Adipose tissue (tissue), 3 donors: ENCODE measurements at regions not wholly inside any gene's neighbourhood (a gene's known extent, or its start where the extent isn't known, plus 50 kb on each side); places are given as distances from the start of the nearest gene placed in this dataset.

Source experiments
- H3K27ac ChIP-seq: one replicate; pipeline ENCODE4 v1.5.1; 2013; ENCODE audit warnings: low read depth, low read length
- WGBS, 3 donors: extraction: QIAGEN DNeasy Blood & Tissue Kit; methylation state at CpG; one replicate each; pipeline ENCODE4 v1.1.7; 2013; 5-methylcytosine and 5-hydroxymethylcytosine counted together
- donor health status: healthy with polysubstance abuse.
- donor health status: Bipolar disorder and iron deficiency.
- donor health status: healthy.

DNA sequence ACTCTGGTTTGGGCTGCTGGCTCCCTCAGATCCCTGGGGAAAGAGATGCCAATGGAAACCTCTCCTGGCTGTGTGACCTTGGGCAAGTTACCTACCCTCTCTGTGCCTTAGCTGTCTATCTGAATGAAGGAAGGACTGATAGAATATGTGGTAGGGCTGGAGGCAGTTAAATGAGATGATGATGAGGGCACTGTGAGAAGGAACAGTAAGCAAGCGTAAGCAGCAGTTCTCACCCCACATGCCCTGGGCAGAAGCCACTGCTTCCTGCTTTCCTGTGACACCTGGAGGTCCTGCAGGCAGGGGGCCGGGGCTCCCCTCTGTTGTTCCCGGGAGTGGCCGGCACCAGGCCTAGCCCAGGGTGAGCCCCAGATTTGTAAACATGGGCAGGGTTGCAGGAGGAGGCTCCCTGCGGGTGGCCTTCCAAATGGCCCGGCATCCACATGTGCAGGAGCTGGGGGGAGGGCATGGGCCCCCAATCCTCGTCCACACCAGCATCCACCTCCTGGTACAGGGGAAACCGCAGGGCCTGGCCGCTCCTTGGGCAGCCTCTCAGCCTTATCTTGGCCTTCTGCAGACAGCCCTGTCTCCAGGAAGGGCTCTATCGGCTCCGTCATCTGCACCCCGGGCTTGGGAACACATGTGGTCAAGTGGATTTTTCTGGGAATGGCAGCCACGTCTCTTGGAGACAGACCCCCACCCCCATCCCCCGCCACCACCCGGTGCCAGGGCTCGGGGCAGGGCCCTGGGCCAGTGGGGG is 235.6 kb upstream of the GSE1 start:
- WGBS, 3 donors: 38 to 69% (median 38%) methylated on average over 16 of the region's 16 CpGs
- H3K27ac ChIP-seq: no peak overlapping the region

DNA sequence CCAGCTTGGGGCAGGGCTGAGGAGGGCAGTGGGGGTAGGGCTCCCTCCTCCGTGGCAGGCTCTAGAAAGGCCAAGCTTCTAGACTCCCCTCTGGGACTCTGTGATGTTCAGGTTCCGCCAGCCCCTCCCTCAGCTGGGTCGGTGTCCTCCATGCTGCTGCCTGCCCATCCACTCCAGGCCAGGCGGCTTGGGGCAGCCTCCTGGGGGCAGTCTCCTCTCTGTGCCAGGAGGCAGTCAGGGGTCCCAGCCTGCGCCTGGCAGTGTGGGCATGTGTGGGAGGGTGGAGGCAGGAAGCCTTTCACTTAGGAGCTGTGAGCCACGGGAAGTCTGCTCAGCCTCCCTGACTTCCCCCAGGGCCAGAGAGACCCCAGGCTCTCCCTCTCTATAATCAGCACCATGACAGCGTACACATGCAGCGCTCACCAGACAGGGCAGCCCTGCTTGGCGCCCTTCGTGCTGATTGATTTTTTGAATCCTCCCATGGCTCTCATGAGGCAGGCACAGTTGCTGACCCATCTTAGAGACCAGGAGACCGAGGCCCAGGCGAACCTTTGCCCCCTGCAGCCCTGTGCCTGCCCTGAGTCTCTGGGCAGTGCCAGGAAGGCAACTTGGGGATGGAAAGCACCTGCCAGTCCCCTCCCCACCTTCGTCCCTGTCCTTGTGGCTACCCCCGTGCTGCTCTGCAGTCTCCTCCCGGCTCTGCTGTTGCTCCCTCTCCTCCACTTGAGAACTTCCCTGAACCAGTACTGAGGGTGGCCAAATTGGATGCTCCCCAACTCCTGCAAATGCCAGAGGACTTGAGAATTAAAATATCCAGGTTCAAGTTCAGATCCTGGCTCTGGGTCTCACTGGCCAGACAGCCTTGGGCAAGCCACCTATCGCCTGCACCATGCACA is 234.7 kb upstream of the GSE1 start:
- 65 to 83% (median 74%) methylated on average over 16 of the region's 16 CpGs for WGBS, 3 donors
- H3K27ac ChIP-seq: no peak overlapping the region

DNA sequence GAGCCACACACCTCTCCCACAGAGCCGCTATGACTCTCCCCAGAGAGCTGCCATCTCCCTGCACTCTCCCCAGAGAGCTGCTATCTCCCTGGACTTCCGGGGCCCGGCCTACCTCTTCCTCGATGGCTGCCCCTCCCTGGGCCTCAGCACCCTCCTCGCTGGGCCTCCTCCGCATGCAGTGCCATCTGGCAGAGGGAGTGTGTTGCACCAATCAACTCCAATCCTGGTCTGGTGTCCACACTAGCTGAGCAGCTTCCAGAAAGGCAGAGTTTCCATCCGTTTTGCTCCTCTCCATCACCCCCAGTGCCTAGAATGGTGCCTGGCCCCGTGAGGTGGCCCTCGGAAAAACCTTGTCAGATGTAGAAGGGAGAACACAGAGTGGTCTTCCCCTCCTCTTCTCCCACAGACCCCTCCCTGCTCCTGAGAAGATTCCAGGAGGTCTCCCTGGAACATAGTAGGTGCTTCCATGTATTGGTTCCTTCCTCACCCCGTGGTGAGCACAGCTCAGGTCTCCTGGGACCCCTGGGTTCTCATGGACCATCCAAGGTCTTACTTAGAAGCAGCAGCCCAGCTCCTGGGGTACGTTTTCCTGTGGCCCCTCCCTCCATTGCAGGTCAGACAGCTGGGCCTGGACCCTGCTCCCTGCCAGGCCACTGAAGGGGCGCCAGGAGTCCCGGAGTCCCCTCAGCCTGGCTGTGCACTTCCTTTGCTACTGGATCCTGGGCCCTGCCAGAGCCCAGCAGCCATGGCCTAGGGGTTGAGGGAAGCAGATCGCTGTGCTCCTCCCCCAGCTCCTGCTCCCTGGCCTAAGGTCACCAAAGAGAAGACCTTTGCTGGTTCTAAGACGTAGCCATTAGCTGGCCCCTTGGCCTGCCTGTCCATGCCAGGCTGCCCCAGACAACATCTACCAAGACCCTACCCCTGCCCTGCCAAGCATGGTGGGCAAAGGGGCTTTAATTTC is 233.8 kb upstream of the GSE1 start:
- WGBS, 3 donors: 73 to 87% (median 74%) methylated on average over 15 of the region's 15 CpGs

DNA sequence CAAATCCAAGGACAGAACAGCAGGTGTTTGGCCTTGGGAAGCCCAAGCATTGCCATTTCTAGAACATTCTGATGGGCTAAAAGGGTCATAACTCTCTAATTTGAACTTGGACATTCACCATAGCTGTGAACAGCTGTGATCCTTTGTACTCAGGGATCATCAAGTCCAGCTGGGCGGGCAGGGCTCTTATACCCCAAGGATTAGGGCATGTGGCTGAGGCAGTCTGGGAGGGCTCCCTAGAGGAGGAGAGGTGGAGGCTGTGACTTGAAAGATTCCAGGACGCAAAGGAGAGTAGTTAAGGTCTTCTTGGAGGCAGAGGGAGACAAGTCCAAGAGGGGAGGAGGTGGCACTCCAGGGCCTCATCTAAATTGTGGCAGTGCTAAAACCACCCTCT is 233.1 kb upstream of the GSE1 start:
- WGBS, 3 donors: 47 to 63% (median 61%) methylated on average over 2 of the region's 2 CpGs
- H3K27ac ChIP-seq: no peak overlapping the region

More for the DNA sequence above, 233.8 kb upstream of the GSE1 start:
- H3K27ac ChIP-seq: no peak overlapping the region

DNA sequence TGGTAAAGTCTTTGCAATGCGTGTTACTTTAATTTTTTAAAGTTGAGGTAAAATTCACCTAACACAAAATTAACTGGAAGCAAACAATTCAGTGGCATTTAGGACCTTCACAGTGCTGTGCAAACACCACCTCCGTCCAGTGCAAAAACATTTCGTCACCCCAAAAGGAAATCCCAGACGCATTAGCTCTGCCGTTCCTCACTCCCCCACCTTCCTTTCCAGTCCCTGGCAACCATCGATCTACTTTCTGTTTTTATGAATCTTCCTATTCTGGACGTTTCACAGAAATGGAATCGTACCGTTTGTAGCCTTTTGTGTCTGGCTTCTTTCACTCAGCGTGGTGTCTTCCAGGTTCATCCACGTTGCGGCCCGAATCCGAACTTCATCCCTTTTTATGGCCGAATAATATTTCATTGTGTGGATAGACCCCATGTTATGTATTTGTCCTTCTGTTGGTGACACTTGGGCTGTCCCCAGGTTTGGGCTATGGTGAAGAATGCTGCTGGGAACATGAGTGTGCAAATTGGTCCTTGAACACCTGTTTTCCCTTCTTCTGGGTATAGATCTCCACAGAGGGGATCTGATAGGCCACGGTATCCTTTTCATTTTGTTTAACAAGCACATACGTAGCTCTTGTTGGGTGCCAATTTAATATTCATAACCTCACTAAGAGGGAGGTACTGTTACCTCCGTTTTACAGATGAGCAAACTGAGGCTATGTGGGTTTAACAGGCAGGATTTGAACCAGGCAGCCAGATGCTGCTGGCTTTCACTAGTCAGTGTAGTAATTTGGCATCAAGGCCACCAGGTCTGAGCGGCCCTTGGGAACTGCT is 232.0 kb upstream of the GSE1 start:
- no peak overlapping the region for H3K27ac ChIP-seq
- WGBS, 3 donors: 67 to 77% (median 70%) methylated on average over 19 of the region's 19 CpGs

DNA sequence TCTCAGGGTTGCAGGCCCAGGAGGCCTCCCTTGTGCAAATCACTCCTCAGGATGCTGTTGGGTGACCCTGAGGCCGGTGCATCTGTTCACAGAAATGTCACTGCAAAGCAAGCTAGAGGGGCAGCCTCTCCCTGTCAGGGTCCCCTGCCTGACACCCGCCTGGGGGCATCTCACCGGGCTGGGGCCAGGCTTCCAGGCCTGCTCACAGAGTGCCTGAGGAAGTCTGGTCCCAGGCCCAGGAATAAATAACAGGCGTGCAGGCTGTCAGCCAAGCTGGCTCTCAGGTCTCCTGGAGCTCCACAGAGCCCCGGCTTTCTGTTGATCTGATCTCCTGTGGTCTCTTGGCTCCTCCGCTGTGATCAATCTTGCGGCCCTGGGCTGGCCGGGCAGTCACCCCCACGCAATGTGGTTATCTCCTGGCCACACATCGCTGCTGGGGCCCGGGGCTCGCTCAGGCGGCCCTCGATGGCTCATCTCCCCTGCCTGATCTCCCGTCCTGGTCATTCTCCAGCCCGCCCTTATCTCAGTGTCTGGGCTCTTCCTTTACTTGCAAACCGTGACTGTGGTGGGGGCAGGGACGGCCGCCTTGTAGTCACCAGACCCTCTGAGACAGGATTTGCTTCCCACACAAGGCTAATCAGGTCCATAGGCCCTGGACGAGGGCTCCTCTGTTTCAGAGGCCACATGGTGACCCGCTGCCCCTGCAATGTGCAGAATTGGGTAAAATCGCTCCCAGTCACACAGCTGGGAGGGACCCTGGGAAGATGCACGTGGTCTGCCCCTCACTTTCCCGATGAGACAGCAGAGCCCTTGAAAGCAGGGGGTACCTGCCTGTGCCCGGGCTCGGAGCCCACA is 231.2 kb upstream of the GSE1 start:
- no peak overlapping the region for H3K27ac ChIP-seq
- 37 to 69% (median 37%) methylated on average over 25 to 26 of the region's 26 CpGs for WGBS, 3 donors

DNA sequence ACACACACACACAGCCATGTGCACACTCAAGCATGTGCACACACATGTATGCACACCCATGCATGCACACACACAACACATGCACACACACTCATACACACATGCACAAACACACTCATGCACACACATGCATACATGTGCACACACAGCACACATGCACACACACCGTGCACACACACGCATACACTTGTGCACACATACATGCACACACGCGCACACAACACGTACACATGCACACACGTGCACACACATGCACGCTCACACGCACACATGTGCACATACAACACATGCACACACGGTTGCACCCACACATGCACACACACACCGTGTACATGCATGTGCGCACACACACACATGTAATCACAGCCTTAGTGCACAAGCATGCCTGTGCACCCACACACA is 230.4 kb upstream of the GSE1 start:
- H3K27ac ChIP-seq: no peak overlapping the region

DNA sequence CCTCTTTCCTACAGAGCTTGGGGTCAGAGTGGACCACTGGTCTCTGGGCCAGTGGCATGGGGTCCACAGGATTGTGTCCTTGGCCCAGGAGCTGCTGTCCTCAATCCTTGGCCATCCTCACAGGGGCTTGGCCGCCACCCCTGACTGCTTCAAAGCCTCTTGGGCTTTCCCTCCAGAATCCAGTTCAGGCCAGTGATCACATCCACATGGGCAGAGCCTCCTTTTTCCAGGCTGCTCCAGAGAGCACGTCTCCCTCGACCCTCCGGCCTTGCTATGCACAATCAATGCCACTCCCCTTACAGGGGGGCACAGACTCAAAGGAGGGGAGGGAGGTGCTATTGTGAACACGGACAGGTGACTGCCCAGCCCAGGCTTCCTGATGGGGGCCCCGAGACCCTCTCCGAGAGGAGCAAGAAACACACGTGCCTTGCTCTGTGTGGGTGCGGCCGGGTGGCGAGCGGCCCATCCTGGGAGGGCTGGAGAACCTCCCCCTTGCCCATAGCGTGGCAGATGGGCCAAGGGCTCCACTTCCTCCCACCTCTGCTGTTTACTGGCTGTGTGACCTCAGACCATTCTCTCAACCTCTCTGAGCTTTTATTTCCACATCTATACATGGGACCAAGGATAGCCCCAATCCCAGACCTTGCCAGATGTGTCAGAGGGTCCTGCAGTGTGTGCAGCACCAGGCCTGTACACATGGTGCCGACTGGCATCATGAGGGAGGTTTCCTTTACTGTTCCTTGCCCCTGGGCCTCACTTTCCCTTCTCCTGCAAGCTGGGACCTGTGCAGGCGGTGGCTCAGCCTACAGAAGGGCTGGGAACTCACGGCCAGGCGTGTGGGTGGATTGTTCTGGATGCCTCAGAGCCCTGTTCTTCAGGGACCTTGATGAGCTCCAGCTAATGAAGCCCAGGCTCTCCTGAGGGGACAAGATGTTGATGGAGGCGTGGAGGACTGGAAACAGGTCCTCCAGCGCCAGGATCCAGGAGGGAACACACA is 229.0 kb upstream of the GSE1 start:
- 73 to 92% (median 83%) methylated on average over 19 of the region's 19 CpGs for WGBS, 3 donors

More for the DNA sequence above, 230.4 kb upstream of the GSE1 start:
- 96 to 97% (median 96%) methylated on average over 11 of the region's 11 CpGs for WGBS, 3 donors

DNA sequence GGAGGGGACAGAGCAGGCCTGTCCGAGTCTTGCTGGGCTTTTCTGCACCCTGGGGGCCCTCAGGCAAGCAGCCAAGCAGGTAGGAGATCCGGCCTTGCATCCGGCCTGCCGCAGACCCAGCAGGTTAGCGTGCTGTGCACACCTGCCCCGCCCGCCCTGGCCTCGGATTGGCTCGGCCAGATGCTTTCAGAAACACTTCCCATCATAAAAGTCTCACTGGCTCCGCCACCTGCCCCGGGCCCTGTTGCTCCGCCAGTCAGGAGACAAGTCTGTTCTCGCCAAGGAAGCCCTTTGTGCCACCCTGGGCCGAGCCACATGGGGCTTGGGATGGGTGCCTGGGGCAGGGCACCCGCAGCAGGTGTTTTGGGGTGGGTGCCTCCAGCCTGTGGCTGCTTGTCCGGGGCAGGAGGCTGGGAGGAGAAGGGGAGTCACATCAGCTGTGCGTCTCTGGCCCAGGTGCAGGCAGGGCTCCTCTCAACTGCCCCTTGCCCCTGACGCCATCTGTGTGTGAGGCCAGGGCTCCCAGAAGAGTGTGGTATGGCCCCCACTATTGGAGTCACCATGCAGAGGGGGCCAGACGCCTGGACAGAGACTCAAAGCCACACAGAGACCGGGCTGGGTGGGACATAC is 228.2 kb upstream of the GSE1 start:
- WGBS, 3 donors: 69 to 80% (median 76%) methylated on average over 20 of the region's 20 CpGs

More for the DNA sequence above, 229.0 kb upstream of the GSE1 start:
- no peak overlapping the region for H3K27ac ChIP-seq

DNA sequence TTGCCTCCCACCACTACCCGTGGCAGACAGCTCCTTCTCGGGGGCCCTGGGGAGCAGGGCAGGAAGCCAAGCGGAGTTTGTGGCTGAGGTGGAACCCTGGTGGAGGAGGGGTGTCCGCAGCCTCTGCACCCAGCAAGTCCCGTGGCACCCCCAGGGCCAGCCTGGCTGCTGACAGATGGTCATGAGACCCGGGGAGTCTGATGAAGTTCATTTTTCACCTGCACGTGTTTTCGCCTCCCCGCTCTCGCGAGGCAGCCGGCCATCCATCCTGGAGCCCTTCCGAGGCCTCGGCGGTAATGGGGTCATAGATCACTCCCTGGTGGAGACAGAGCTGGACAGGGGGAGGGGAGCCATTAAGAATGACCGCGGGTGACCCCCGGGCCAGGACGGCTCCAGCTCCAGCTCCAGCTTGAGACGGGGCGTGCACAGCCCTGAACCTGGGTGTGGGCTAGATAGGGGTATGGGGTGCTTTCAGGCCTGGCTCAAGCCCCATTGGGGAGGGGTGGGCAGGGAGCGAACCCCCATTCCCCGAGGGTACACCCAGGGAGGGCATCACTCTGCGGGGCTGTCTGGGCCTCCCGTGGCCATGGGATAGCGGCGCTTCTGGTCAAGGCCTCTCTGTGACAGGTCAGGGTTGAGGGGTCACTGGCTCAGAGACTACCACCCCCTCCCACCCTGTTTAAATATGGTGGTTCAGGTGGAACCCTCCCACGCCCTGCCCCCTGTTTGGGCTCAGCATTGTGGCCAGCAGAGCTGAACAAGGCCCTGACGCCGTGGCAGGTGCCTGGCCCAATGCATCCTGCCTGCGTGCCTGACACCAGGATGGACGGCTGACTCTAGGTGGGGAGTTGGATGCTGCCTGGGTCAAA is 227.4 kb upstream of the GSE1 start:
- 64 to 84% (median 69%) methylated on average over 27 to 32 of the region's 32 CpGs for WGBS, 3 donors
- no peak overlapping the region for H3K27ac ChIP-seq

More for the DNA sequence above, 228.2 kb upstream of the GSE1 start:
- H3K27ac ChIP-seq: no peak overlapping the region

DNA sequence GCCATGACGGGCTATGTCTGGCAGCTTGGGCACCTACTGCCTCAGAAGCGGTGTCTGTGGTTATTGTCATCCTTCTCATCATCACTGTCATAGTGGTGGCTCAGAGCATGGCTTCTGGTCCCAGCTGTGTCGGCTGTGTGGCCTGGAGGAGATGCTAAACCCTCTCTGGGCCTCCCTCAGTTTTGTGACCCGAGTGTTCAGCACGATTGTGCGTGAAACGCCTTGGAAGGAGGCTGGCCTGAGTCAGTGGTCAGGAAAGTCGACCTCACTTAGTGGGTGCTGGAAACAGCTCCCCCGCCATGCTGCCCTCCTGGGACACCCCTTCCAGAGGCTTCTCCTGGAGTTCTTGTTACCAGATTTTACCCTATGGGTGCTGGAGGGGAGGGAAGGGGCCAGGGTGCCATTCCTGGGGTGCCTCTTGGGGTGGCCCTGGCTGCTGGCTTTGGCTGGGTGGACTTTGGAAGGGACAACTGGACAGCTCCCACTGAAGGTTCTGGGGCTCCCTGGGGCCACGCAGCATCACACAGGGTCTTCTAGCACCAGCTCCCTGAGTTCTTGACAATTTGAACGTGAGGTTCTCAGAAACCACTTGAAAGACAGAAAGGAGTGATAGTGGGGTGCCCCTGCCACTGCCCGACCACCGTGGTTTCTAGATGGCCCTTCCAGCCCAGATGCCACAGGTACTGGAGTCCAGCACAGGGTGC is 226.5 kb upstream of the GSE1 start:
- WGBS, 3 donors: 92 to 95% (median 92%) methylated on average over 13 of the region's 13 CpGs
- H3K27ac ChIP-seq: no peak overlapping the region

DNA sequence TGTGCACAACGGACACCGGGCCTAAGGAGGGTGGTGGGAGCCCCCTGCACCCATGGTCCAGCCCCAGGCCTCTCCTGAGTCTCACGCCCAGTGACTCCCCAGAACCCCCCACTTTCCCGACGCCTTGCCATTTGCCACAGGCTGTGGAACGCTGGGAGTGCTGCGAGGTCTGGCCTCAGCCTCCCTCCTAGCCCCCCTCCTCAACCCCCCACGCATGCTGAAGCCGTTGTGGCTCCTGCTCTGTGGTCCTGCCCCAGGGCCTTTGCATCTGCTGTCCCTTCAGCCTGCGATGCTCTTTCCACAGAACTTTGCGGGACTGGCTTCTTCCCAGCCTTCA is 226.0 kb upstream of the GSE1 start:
- 97 to 98% (median 97%) methylated on average over 11 of the region's 11 CpGs for WGBS, 3 donors
- no peak overlapping the region for H3K27ac ChIP-seq

DNA sequence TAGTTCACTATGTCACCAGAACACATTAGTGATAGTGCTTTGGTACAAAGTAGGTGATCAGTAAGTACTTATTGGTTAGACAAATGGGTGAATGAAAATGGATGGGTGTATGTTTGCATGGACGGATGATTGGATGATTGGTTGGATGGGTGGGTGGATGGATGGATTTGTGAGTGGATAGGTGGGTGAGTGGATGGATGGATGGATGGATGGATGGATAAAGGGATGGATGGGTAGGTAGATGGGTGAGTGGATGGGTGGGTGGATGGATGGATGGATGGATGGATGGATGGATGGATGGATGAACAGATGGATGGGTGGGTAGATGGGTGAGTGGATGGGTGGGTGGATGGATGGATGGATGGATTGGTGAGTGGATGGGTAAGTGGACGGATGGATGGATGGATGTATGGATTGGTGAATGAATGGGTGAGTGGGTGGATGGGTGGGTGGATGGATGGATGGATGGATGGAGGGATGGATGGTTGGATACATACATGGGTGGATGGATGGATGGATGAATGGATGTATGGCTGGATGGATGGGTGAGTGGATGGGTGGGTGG is 225.3 kb upstream of the GSE1 start:
- H3K27ac ChIP-seq: no peak overlapping the region
- 95 to 96% (median 96%) methylated on average over 2 of the region's 2 CpGs for WGBS, 3 donors
